IMR-90 (cell line): ENCODE measurements at regions not wholly inside any gene's neighbourhood (a gene's known extent, or its start where the extent isn't known, plus 50 kb on each side); places are given as distances from the start of the nearest gene placed in this dataset.

Experiments
- ATAC-seq: fragments of 200-7000 bp; cut with Tn5 transposase; 2 replicates; pipeline ENCODE4 v1.9.1; 2020; ENCODE audit warnings: low read depth, mild to moderate bottlenecking, moderate library complexity
- BruUV-seq: library from RNA; stranded (reverse); fragments of 400-500 nt; replicated peaks from 2 replicates; lab custom pipeline; 2021; lab: Mats Ljungman, UMichigan
- CTCF ChIA-PET: fragments of 300-600 bp; formaldehyde crosslinking; extraction: SDS; loops from one replicate; lab custom pipeline; 2021; ENCODE audit warnings: antibody characterized with exemption; lab: Yijun Ruan, JAX
- POLR2A ChIA-PET: fragments of 300-600 bp; sonication (Branson Sonifier 250); formaldehyde crosslinking; loops from one replicate; lab custom pipeline; 2022; ENCODE audit warnings: antibody characterized with exemption; ENCODE audit not compliant: unreplicated experiment; lab: Charles Lee
- DNase-seq: peaks from one replicate; pipeline ENCODE4 v3.0.0; 2013
- H2AFZ ChIP-seq: replicated peaks from 2 replicates; pipeline ENCODE3; 2013; ENCODE audit warnings: low read length, mild to moderate bottlenecking; ENCODE audit not compliant: poor library complexity
- H2AK5ac ChIP-seq: 2 replicates; pipeline ENCODE4 v1.6.1; 2013; ENCODE audit warnings: low read depth, low read length, inconsistent platforms
- H2AK9ac ChIP-seq: replicated peaks from 2 replicates; pipeline ENCODE3; 2013; ENCODE audit warnings: mild to moderate bottlenecking, low read depth, low read length, moderate library complexity; ENCODE audit not compliant: poor library complexity
- H2BK120ac ChIP-seq: 2 replicates; pipeline ENCODE4 v1.6.1; 2013; ENCODE audit warnings: low read depth, low read length, inconsistent platforms
- H2BK15ac ChIP-seq: 3 replicates; pipeline ENCODE4 v1.6.1; 2013; ENCODE audit warnings: low read depth, low read length, inconsistent platforms
- H2BK20ac ChIP-seq: 2 replicates; pipeline ENCODE4 v1.6.1; 2013; ENCODE audit warnings: low read depth, mild to moderate bottlenecking, inconsistent platforms, low read length, moderate library complexity
- H2BK5ac ChIP-seq: 2 replicates; pipeline ENCODE4 v1.6.1; 2013; ENCODE audit warnings: mild to moderate bottlenecking, low read depth, low read length, inconsistent platforms; ENCODE audit not compliant: poor library complexity, severe bottlenecking
- H3K14ac ChIP-seq: replicated peaks from 2 replicates; pipeline ENCODE4 v1.6.1; 2013; ENCODE audit warnings: low read depth, low read length, inconsistent platforms
- H3K18ac ChIP-seq: 2 replicates; pipeline ENCODE4 v1.6.1; 2013; ENCODE audit warnings: low read depth, low read length, control low read depth
- H3K23ac ChIP-seq: 2 replicates; pipeline ENCODE4 v1.6.1; 2013; ENCODE audit warnings: low read depth, low read length, inconsistent platforms
- H3K27ac ChIP-seq: 2 replicates; pipeline ENCODE4 v1.5.1; 2013; ENCODE audit warnings: mild to moderate bottlenecking, control low read depth, low read length; ENCODE audit not compliant: insufficient read depth
- H3K27me3 ChIP-seq: 2 replicates; pipeline ENCODE4 v1.6.1; 2013; ENCODE audit warnings: low read length; ENCODE audit not compliant: control insufficient read depth, insufficient read depth
- H3K36me3 ChIP-seq: 2 replicates; pipeline ENCODE4 v1.6.1; 2013; ENCODE audit warnings: low read length, mixed read lengths; ENCODE audit not compliant: control insufficient read depth, insufficient read depth
- H3K4ac ChIP-seq: 2 replicates; pipeline ENCODE4 v1.6.1; 2013; ENCODE audit warnings: low read depth, low read length, inconsistent platforms
- H3K4me1 ChIP-seq: 2 replicates; pipeline ENCODE4 v1.6.1; 2013; ENCODE audit warnings: low read length, mixed read lengths; ENCODE audit not compliant: control insufficient read depth, insufficient read depth
- H3K4me2 ChIP-seq: 2 replicates; pipeline ENCODE4 v1.6.1; 2013; ENCODE audit warnings: low read depth, mild to moderate bottlenecking, control low read depth, low read length, moderate library complexity
- H3K4me3 ChIP-seq: 2 replicates; pipeline ENCODE4 v1.5.1; 2013; ENCODE audit warnings: low read depth, mild to moderate bottlenecking, control low read depth, low read length, moderate library complexity; ENCODE audit not compliant: insufficient read depth
- H3K56ac ChIP-seq: 2 replicates; pipeline ENCODE4 v1.6.1; 2013; ENCODE audit warnings: low read length, inconsistent platforms; ENCODE audit not compliant: insufficient read depth; ENCODE audit errors: extremely low read depth
- H3K79me1 ChIP-seq, 2 experiments: 2 replicates each; pipeline ENCODE4 v1.6.1; 2013; ENCODE audit warnings: low read length in 2 of 2, inconsistent platforms in 1 of 2, low read depth in 1 of 2
- H3K9ac ChIP-seq: 2 replicates; pipeline ENCODE4 v1.6.1; 2013; ENCODE audit warnings: low read depth, low read length, control low read depth
- H3K9me1 ChIP-seq: 2 replicates; pipeline ENCODE4 v1.6.1; 2013; ENCODE audit warnings: low read length, inconsistent platforms; ENCODE audit not compliant: insufficient read depth
- H3K9me3 ChIP-seq: 2 replicates; pipeline ENCODE4 v1.6.1; 2013; ENCODE audit warnings: low read length; ENCODE audit not compliant: control insufficient read depth, insufficient read depth
- H4K20me1 ChIP-seq: 2 replicates; pipeline ENCODE4 v1.6.1; 2013; ENCODE audit warnings: low read length, inconsistent platforms; ENCODE audit not compliant: insufficient read depth
- H4K5ac ChIP-seq: 2 replicates; pipeline ENCODE4 v1.6.1; 2013; ENCODE audit warnings: mild to moderate bottlenecking, low read depth, low read length, control low read depth
- H4K8ac ChIP-seq, 2 experiments: 2 replicates each; pipeline ENCODE4 v1.6.1; 2013; ENCODE audit warnings: low read depth in 2 of 2, low read length in 2 of 2, control low read depth in 1 of 2, inconsistent platforms in 1 of 2
- H4K91ac ChIP-seq: 2 replicates; pipeline ENCODE4 v1.6.1; 2013; ENCODE audit warnings: low read depth, low read length, inconsistent platforms; ENCODE audit not compliant: insufficient read depth
- BHLHE40 ChIP-seq: fragments of 150-350 bp; IDR thresholded peaks from 2 replicates; pipeline ENCODE4 v1.6.1; 2016; ENCODE audit warnings: mild to moderate bottlenecking, low read depth, low read length
- MAZ ChIP-seq: IDR thresholded peaks from 2 replicates; pipeline ENCODE4 v1.6.1; 2012; ENCODE audit warnings: low read depth, mild to moderate bottlenecking, low read length, improper control_type of control experiment, moderate library complexity, borderline replicate concordance
- POLR2A ChIP-seq: IDR thresholded peaks from 2 replicates; pipeline ENCODE4 v1.6.1; 2012; ENCODE audit warnings: mild to moderate bottlenecking, low read depth, low read length
- RAD21 ChIP-seq: IDR thresholded peaks from 2 replicates; pipeline ENCODE4 v1.6.1; 2012; ENCODE audit warnings: low read length, improper control_type of control experiment
- RCOR1 ChIP-seq: IDR thresholded peaks from 2 replicates; pipeline ENCODE4 v1.6.1; 2012; ENCODE audit warnings: mild to moderate bottlenecking, low read length, improper control_type of control experiment; ENCODE audit not compliant: insufficient replicate concordance
- RFX5 ChIP-seq: IDR thresholded peaks from 2 replicates; pipeline ENCODE4 v1.8.0; 2012; ENCODE audit warnings: low read depth, mild to moderate bottlenecking, low read length, moderate library complexity
- SMC3 ChIP-seq: fragments of 150-350 bp; IDR thresholded peaks from 2 replicates; pipeline ENCODE4 v1.6.1; 2016; ENCODE audit warnings: low read depth, mild to moderate bottlenecking, antibody characterized with exemption, low read length, moderate library complexity
- WGBS, 2 experiments: methylation state at CpG; one replicate each; pipeline versions ENCODE4 v1.1.5 to v1.1.7; 2013; ENCODE audit warnings: missing lambda C conversion rate in 2 of 2; ENCODE audit not compliant: insufficient read length in 1 of 2; ENCODE audit errors: extremely low coverage in 2 of 2; 5-methylcytosine and 5-hydroxymethylcytosine counted together
- dilution Hi-C: fragments of 300-500 bp; cut with HindIII; formaldehyde crosslinking; loops from one replicate; pipeline ENCODE4 v1.14.3; 2018; ENCODE audit warnings: low sequenced_read_pairs; ENCODE audit not compliant: unreplicated experiment
- in situ Hi-C: fragments of 300-500 bp; cut with MboI; formaldehyde crosslinking; loops from 3 replicates; pipeline ENCODE4 v1.14.3; 2019; ENCODE audit warnings: low sequenced_read_pairs, inconsistent platforms, mixed read lengths
- intact Hi-C: fragments of 100-400 bp; cut with micrococcal nuclease; formaldehyde crosslinking; loops from 2 replicates; pipeline ENCODE4 v1.10.0; 2022
- TF ChIP-seq, protein P1 (sequence below): fragments of 150-350 bp; IDR thresholded peaks from 2 replicates; pipeline ENCODE4 v1.6.1; 2016; ENCODE audit warnings: low read depth, mild to moderate bottlenecking, low read length, moderate library complexity, borderline replicate concordance

DNA sequence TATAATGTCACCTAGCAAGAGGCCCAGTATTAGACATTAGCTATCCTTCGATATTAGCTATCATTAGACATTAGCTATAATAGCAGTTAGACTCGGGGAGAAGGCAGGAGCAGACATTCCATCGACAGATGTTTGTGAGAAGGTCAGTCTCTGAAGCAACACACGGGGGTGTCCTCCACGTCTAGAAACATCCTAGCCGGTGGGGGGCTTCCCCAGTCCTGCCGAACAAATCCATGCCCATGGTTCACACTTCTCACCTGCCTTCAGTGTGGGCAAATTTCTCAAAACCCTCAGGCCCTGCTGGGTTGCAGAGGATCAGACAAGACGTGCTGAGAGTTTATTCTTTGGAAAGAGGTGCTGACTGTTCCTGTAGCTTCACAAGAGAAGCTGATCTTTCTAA, 151.1 kb downstream of the IRF8 start:
- ATAC-seq (no peak), DNase-seq (no peak)
- Histone ChIP-seq H3K56ac (no peak overlapping the region), H3K14ac (no peak overlapping the region), H2BK120ac (no peak overlapping the region), H3K4me3 (no peak overlapping the region), H2BK20ac (no peak overlapping the region), H3K9ac (no peak overlapping the region), H4K91ac (no peak overlapping the region), H4K8ac (no peak overlapping the region), H3K18ac (no peak overlapping the region), H2AK5ac (no peak overlapping the region), H2BK5ac (no peak overlapping the region), H3K9me1 (peaks cover 4% of the 10 kb centered on the region; the same call in 1 of the 2 replicates), H3K79me1 (no peaks in the 10 kb centered on the region), H2AK9ac (no peak overlapping the region), H3K23ac (no peak overlapping the region), H3K4ac (no peak overlapping the region), H4K20me1 (no peaks in the 10 kb centered on the region), H3K4me1 (no peaks in the 10 kb centered on the region), H3K9me3 (no peaks in the 10 kb centered on the region), H4K5ac (no peak overlapping the region), H2BK15ac (no peak overlapping the region), H3K36me3 (no peaks in the 10 kb centered on the region), H3K4me2 (no peak overlapping the region), H2AFZ (no peak overlapping the region), H3K27ac (no peak overlapping the region), H3K27me3 (peaks cover 66% of the 10 kb centered on the region)
- dilution Hi-C loops (no loop called here), intact Hi-C loops (no loop called here), in situ Hi-C loops (no loop called here)
- ChIA-PET CTCF (interaction anchor here (0.8 kb wide), 1 partner anchor 16 kb away, joined by 3 read pairs; no protein-coding TSS in a partner anchor), POLR2A (no interaction called here)
- no TSS peak for BruUV-seq
- WGBS, 2 experiments: 100% methylated on average over 1 of the region's 8 CpGs; no CpG with 5 or more reads in 1 of the 2 experiments
- TF ChIP-seq RCOR1 (no peak), POLR2A (no peak), SMC3 (no peak), BHLHE40 (no peak), MAZ (no peak), RAD21 (no peak), RFX5 (no peak)
- TF ChIP-seq, protein P1, sequence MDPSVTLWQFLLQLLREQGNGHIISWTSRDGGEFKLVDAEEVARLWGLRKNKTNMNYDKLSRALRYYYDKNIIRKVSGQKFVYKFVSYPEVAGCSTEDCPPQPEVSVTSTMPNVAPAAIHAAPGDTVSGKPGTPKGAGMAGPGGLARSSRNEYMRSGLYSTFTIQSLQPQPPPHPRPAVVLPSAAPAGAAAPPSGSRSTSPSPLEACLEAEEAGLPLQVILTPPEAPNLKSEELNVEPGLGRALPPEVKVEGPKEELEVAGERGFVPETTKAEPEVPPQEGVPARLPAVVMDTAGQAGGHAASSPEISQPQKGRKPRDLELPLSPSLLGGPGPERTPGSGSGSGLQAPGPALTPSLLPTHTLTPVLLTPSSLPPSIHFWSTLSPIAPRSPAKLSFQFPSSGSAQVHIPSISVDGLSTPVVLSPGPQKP: no peak
